ENCODE measurements at regions not wholly inside any gene's neighbourhood (a gene's known extent, or its start where the extent isn't known, plus 50 kb on each side); places are given as distances from the start of the nearest gene placed in this dataset.

GRCh38 chr1:170360601-170361000 is 171.4 kb upstream of the GORAB start:
- TF ChIP-seq CTCF (optimal IDR thresholded peaks at IDR 0.05 in 1 of 3, IDR thresholded peaks at IDR 0.05 in 1 of 3, conservative IDR thresholded peaks at IDR 0.05 in 1 of 3; ENCODE audit: extremely low read depth in 1 of 3, insufficient read depth in 2 of 3, low read length in 3 of 3), result no peak
- TF ChIP-seq EZH2 (IDR thresholded peaks at IDR 0.05; ENCODE audit: low read length), result no peak

Data from keratinocyte (primary cell).